ENCODE measurements at regions not wholly inside any gene's neighbourhood (a gene's known extent, or its start where the extent isn't known, plus 50 kb on each side); places are given as distances from the start of the nearest gene placed in this dataset.

DNA sequence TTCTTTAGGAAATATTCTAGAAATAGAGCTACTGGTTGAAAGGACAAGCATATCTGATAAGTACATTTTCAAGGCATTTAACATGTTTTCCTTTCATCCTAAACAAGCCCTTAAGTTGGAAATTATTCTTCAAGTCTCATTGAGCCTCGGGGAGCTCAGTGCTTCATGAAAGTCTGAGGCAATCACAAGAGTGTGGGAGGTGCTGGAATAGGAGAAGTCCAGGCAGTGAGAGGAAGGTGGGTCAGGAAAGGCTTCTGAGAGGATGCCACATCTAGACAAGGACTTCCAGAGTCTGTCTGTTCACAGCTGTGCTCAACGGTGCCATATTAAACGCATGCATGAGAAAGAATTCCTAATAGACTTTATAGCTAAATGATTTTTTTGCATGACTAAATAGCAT lies 69.8 kb downstream of the CD83 start:
- no peak for DNase-seq

- no peak for DNase-seq
Measured at GRCh38 chr6:14189074-14189473, 71.5 kb downstream of the CD83 start.

DNA sequence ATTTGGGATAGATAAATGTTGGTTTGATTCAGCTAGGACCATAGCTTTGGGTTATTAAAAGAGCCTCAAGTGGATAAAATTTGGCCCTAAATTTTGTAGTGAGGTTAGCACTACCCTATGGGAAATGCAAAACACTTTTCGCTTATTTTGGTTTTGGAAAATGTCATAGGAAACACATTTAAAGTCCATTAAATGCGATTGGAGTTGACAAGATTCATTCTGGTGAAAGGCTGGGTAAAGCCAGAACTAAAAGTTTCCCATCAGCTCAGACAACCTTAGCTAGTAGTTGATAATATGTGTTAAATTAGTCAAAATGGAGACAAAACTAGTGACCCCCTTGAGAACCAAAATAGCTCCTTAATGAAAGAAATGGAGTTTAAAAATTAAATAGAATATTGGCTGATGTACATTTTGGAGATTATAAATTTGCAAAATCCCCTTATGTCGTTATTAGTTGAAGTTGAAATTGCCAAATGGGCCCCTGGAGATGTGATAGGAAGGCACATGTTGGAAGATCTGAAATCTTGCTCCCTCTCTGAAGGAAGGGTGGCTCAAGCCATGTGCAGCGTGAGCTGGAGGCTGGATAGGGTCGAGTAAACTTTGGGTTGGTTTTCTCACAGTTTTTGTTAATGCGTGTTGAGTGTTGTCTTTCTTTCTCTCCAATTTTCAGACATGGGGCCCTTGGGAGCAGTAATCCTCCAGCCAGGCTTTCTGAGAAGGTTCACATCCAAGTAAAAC lies 72.8 kb downstream of the CD83 start:
- DNase-seq, result no peak

GRCh38 chr6:14190929-14191224 lies 73.3 kb downstream of the CD83 start:
- DNase-seq, result no peak

GRCh38 chr6:14191761-14192160 lies 74.2 kb downstream of the CD83 start:
- no peak for DNase-seq

DNA sequence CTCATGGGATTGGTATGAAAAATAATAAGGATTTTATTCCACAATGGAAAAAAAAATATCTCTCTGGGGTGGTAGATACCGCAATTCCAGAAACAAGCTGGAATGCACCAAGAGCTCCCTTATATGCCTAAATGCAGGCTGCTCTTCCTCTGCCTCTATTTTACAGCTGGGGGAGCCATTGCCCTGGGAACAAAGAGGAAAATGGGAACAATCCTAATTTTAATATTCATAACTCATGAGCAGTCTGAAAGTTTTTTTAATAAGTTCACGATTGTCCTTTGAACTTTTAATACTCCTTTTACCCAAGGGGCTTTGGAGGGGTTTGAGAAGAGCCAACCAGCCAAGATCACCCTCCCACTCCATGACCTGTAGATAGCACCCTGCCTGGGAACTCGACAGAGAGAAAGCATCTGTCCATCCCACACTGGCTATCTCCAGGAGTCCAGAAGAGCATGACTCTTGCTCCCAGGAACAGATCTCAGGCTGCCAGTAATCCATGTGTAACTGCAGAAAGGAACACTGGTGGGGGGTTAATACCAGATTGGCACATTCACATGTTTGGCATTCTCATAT lies 74.7 kb downstream of the CD83 start:
- no peak for DNase-seq

DNA sequence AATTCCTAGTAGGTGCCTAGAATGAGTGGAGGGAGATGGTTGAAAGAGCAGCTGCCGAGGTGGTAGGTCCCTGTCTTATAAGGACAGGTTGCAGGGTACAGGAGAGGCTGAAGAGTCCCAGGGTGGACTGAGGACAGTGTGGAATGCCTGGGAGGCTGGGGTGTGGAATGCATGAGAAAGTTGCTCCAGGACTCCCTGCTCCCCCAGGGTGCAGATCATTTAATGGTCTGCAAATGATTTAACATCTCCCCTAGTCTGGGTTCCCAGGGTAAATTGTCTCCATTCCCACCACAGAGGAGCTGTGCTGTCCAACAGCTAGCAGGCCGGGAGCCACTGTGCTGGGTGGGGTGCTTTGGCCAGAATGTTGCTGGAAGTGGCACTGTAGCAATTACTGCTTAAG lies 76.0 kb downstream of the CD83 start:
- no peak for DNase-seq

DNA sequence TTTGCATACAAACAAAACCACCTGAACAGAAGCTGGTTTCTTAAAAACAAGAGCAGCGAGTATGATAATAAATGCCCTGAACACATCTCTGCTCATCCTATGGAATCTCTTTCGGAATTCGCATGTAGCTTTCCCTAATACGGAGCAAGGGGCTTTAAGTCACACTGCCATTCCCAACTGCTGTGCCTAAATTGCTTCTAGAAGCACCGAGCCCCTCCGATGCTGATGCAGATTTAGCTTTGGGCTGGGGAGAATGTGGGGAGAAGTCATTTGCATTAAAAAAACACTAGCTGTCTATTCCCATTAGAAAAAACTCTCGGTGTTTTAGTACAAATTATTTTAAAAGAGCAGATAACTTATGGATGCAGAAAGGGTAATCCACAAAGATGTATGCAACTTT lies 76.9 kb downstream of the CD83 start:
- no peak for DNase-seq

DNA sequence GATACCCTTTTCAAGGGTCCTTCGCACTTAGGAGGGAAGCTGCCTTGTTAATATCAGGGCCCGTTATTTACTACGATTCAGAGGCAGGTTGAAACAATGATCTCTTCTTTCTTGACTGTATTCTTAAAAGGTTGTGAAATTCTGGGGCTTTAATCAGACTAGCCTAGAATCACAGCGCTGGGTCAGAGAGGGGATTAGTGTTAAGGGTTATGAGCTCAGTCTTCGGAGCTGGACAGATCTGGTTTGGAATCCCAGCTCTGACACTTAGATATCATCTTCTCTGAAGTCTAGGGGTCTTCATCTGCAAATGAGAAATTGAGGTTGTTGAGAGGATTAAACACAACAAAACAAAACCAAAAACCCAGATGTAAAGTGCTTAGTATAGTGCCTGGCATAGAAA lies 77.4 kb downstream of the CD83 start:
- no peak for DNase-seq

DNA sequence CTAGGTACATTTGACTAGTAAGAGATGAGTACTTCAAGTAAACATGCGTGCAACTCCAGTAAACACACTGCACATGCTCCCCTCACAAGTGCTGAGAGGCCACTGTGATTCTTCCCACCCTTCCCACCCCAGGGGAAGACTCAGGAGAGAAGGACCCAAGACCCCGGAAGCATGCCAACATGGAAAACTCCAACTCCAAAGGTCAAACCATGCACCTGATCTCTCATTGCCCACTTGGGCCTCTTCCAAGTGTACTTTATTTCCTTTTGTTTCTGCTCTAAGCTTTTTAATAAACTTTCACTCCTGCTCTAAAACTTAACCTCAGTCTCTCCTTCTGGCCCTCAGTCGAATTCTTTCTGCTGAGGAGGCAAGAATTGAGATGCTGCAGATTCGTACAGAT lies 78.5 kb downstream of the CD83 start:
- no peak for DNase-seq

GRCh38 chr6:14197118-14197517 lies 79.5 kb downstream of the CD83 start:
- DNase-seq, result no peak

DNA sequence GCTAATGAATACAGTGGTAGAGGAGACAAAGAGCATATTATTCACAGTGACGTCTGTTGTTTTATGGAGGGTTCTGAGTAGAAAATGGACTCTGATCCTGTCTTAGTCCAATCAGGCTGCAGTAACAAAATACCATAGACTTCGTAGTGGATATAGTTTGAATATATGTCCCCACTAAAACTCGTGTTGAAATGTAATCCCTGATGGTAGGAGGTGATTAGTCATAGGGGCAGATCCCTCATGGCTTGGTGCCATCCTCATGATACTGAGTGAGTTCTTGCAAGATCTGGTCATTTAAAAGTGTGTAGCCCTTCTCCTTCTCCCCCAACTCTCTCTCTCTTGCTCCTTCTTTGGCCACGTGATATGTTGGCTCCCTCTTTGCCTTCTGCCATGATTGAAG lies 82.5 kb downstream of the CD83 start:
- no peak for DNase-seq

- DNase-seq, result no peak
Measured at GRCh38 chr6:14202947-14203346, 85.4 kb downstream of the CD83 start.

GRCh38 chr6:14206391-14206790 lies 88.8 kb downstream of the CD83 start:
- DNase-seq, result no peak

- no peak for DNase-seq
Measured at GRCh38 chr6:14207448-14207847, 89.9 kb downstream of the CD83 start.

DNA sequence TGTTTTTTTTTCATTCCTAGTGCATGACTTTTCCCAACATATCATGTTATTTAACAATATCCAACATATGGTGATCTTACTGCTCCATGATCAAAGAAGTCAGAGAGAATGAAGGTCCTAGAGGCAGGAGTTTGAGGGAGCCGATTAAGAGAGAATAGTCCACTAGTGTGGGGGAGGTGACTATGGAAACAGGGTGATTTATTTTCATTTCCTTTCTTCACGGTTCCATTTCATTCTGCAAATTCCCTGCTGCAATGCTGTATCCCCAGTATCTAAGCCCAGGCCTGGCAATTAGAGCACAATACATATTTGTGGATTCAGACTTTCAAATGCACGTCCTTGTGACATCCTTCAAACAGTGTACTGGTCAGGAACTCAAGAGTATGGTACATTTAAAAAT lies 91.4 kb downstream of the CD83 start:
- DNase-seq, result no peak

- no peak for DNase-seq
Measured at GRCh38 chr6:14210077-14210476, 92.5 kb downstream of the CD83 start.

DNA sequence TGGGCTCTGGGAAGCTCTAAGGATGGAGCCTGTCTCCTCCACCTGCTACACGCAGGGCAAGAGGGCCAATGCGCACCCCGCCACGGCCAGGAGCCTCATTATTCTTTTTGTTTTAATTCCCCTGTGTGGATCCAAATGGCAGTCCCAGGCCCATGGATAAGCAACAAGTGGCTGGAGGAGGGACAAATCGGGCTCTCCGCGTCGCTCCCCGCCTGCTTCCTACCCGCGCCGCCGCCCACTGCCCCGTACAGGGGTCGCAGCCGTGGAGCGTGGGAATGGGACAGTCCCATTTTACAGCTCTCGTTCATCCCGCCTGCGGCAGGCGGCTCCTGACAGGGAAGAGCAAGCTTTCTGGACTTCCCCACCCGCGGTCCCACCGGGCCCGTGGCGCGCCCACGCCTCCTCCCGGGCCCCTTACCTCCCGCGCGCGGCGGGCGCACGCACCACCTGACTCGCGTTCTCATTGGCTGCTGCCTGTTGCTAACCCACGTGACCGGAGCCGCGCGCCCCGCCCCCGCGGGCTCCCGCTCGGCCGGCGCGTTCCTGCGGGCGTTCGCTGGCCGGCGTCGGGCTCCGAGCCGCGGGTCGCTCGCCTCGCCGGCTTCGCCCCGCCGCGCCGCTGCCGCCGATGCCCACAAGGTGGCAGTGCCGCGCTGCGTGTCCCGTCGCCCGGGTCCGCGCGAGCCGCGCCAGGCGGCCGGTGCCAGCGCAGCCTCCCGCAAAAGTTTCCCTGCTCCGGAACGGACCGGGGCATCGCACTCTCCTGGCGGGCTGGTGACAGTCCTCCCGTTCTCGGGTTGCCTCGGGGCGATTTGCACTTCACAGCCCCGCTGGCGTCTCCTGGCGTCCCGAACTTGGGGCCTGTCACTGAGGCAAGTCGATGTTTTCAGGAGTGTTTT lies 93.3 kb downstream of the CD83 start:
- peak; percentile 96 for DNase-seq

DNA sequence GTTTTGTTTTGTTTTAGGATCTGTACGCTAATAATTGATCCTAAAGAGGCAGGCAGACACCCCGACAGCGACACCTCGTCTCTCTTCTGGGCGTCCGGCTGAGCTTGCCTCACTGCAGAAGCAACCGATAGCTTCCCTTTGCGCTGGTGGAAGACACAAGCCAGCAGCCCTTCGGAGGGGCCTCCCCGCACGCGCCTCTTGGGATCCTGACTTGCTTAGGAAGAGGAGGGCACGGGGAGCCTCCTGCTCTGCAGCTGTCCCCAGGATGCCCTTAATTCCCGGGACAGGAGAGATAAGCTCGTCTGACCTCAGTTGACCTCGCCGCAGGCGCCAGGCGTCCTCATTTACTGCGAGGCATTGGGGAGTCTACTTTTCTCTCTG lies 94.0 kb downstream of the CD83 start:
- DNase-seq, result no peak

- DNase-seq, result no peak
Measured at GRCh38 chr6:14212020-14212419, 94.4 kb downstream of the CD83 start.

GRCh38 chr6:14212632-14213031 lies 95.1 kb downstream of the CD83 start:
- no peak for DNase-seq

- no peak for DNase-seq
Measured at GRCh38 chr6:14216946-14217684, 99.5 kb downstream of the CD83 start.

DNA sequence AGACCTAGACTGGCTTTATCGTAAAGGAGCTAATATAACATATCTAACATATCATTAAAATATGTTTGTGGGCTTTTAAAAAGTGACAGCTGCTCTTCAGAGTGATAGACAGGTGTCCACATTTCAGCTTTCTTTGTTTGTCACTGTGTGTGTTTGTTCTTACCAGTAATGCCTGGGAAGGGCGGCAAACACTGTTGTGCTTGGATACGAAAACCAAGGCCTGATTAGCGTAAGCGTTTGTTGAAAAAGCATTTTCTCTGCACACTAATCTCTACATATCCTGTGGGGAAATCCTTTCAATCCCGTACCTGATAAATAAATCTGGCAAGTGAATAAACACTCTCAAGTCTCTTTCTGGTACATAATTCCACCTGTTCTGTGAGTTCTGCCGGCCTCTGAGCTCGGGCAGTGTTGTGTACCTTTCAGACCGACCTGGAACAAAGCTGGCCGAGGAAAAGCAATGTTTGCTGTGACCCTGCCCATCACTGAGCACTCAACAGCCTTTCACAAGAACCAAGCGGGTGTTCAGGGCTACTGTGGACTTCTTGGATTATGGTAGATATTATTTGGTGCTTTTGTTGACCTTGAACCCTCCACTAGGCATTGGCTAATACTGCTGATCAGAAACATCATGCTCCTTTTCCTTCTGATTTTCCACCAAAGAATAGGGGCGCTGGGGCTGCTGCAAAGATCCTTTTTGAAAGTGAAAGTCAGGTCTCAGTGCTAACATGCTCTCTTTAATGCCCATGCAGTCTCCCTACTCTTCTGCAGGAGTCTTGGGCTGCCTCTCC lies 100.4 kb downstream of the CD83 start:
- no peak for DNase-seq
